ENCODE measurements at regions not wholly inside any gene's neighbourhood (a gene's known extent, or its start where the extent isn't known, plus 50 kb on each side); places are given as distances from the start of the nearest gene placed in this dataset.

- peak; percentile 2 for DNase-seq (ENCODE audit: low spot score)
Observed at GRCh38 chr7:21365866-21366624, 61.8 kb upstream of the SP4 start.

GRCh38 chr7:21367081-21367480 lies 60.8 kb upstream of the SP4 start:
- DNase-seq (ENCODE audit: low spot score): no peak

GRCh38 chr7:21367537-21367936 lies 60.3 kb upstream of the SP4 start:
- no peak for DNase-seq (ENCODE audit: low spot score)

- no peak for DNase-seq (ENCODE audit: low spot score)
Observed at GRCh38 chr7:21368317-21368716, 59.6 kb upstream of the SP4 start.

- no peak for DNase-seq (ENCODE audit: low spot score)
Observed at GRCh38 chr7:21370283-21370982, 57.5 kb upstream of the SP4 start.

- no peak for DNase-seq (ENCODE audit: low spot score)
Observed at GRCh38 chr7:21371360-21371759, 56.5 kb upstream of the SP4 start.

- DNase-seq (ENCODE audit: low spot score): no peak
Observed at GRCh38 chr7:21373031-21373430, 54.9 kb upstream of the SP4 start.

GRCh38 chr7:21374134-21374533 lies 53.7 kb upstream of the SP4 start:
- DNase-seq (ENCODE audit: low spot score): no peak

GRCh38 chr7:21377545-21377944 lies 50.3 kb upstream of the SP4 start:
- no peak for DNase-seq (ENCODE audit: low spot score)
